HL-60 (cell line): ENCODE measurements at regions not wholly inside any gene's neighbourhood (a gene's known extent, or its start where the extent isn't known, plus 50 kb on each side); places are given as distances from the start of the nearest gene placed in this dataset.

Experiments
- DNase-seq, 2 experiments: peaks; one replicate each; pipeline ENCODE4 v3.0.0-alpha.2; 2010 to 2020; ENCODE audit warnings: low read depth in 1 of 2, low spot score in 1 of 2
- H3K27ac ChIP-seq: fragments of 250-450 bp; sonication (Bioruptor Pico); replicated peaks from 2 replicates; pipeline ENCODE4 v1.5.1; 2020; ENCODE audit warnings: mild to moderate bottlenecking, moderate library complexity
- H3K27me3 ChIP-seq: fragments of 250-450 bp; sonication (Bioruptor Pico); 2 replicates; pipeline ENCODE4 v1.5.1; 2021; ENCODE audit warnings: mild to moderate bottlenecking, moderate library complexity; ENCODE audit not compliant: insufficient read depth, poor library complexity, severe bottlenecking
- H3K4me3 ChIP-seq: replicated peaks from 2 replicates; pipeline ENCODE4 v1.5.1; 2011; ENCODE audit warnings: mild to moderate bottlenecking, control low read depth, low read length; ENCODE audit not compliant: insufficient read depth
- CTCF ChIP-seq: IDR thresholded peaks from one replicate; pipeline ENCODE4 v1.5.1; 2011; ENCODE audit warnings: low read length, control low read depth, inconsistent platforms; ENCODE audit not compliant: insufficient read depth
- GABPA ChIP-seq: IDR thresholded peaks from 2 replicates; pipeline ENCODE4 v1.6.1; 2012; ENCODE audit warnings: low read depth
- POLR2AphosphoS5 ChIP-seq: IDR thresholded peaks from 2 replicates; pipeline ENCODE4 v1.6.1; 2012; ENCODE audit warnings: low read depth
- SPI1 ChIP-seq: IDR thresholded peaks from 2 replicates; pipeline ENCODE4 v1.6.1; 2012; ENCODE audit warnings: low read depth, mild to moderate bottlenecking, borderline replicate concordance
- TF ChIP-seq, protein P1 (sequence below): IDR thresholded peaks from 2 replicates; pipeline ENCODE4 v1.6.1; 2012; ENCODE audit warnings: low read depth; ENCODE audit not compliant: insufficient replicate concordance

GRCh38 chr4:138869165-138869564 is 146.4 kb upstream of the NOCT start:
- Histone ChIP-seq H3K27ac (no peak overlapping the region), H3K4me3 (no peak overlapping the region), H3K27me3 (peaks cover 15% of the 10 kb centered on the region)
- no peak for TF ChIP-seq POLR2AphosphoS5
- no peak for TF ChIP-seq SPI1
- TF ChIP-seq GABPA = no peak
- TF ChIP-seq, protein P1, sequence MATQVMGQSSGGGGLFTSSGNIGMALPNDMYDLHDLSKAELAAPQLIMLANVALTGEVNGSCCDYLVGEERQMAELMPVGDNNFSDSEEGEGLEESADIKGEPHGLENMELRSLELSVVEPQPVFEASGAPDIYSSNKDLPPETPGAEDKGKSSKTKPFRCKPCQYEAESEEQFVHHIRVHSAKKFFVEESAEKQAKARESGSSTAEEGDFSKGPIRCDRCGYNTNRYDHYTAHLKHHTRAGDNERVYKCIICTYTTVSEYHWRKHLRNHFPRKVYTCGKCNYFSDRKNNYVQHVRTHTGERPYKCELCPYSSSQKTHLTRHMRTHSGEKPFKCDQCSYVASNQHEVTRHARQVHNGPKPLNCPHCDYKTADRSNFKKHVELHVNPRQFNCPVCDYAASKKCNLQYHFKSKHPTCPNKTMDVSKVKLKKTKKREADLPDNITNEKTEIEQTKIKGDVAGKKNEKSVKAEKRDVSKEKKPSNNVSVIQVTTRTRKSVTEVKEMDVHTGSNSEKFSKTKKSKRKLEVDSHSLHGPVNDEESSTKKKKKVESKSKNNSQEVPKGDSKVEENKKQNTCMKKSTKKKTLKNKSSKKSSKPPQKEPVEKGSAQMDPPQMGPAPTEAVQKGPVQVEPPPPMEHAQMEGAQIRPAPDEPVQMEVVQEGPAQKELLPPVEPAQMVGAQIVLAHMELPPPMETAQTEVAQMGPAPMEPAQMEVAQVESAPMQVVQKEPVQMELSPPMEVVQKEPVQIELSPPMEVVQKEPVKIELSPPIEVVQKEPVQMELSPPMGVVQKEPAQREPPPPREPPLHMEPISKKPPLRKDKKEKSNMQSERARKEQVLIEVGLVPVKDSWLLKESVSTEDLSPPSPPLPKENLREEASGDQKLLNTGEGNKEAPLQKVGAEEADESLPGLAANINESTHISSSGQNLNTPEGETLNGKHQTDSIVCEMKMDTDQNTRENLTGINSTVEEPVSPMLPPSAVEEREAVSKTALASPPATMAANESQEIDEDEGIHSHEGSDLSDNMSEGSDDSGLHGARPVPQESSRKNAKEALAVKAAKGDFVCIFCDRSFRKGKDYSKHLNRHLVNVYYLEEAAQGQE = no peak
- no peak for TF ChIP-seq CTCF
- no peak for DNase-seq

DNA sequence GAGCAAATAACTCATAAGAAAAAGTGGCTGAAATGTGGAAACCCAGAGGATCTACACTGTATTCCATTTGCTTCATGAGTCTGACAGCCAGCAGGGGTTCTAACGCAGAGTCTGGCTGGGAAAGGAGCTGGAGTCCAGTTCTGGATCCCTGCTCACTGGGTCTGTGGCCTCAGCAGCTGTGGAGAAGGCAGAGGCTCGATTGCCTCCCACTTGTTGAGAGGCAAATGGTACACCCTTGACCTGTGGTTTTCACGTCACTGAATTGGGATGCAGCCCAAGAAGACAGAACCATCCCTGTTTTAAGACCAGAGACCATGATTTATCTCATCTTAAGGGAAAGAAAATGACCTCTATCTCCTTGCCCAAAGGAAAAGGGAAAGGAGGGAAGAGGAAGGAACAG is 147.0 kb upstream of the NOCT start:
- Histone ChIP-seq H3K4me3 (no peak overlapping the region), H3K27ac (no peak overlapping the region), H3K27me3 (peaks cover 15% of the 10 kb centered on the region)
- DNase-seq = no peak
- TF ChIP-seq SPI1 (no peak), GABPA (no peak), CTCF (no peak), POLR2AphosphoS5 (no peak)
- TF ChIP-seq, protein P1 = no peak

- no peak overlapping the region for H3K27ac ChIP-seq
- H3K4me3 ChIP-seq = no peak overlapping the region
- TF ChIP-seq SPI1 (no peak), CTCF (no peak), GABPA (no peak), POLR2AphosphoS5 (no peak)
- TF ChIP-seq, protein P1 = no peak
- no peak for DNase-seq
- H3K27me3 ChIP-seq = peaks cover 11% of the 10 kb centered on the region
Measured at GRCh38 chr4:138867404-138867803, 148.2 kb upstream of the NOCT start.
